ENCODE measurements at regions not wholly inside any gene's neighbourhood (a gene's known extent, or its start where the extent isn't known, plus 50 kb on each side); places are given as distances from the start of the nearest gene placed in this dataset.

GRCh38 chr11:114775875-114776621 lies 97.7 kb downstream of the NXPE2 start (continued):
- TF ChIP-seq GRHL2 (CRISPR knock-in tag; IDR thresholded peaks at IDR 0.05; ENCODE audit: insufficient replicate concordance, severe bottlenecking) = no peak

GRCh38 chr11:114776956-114777355 lies 98.6 kb downstream of the NXPE2 start:
- no peaks in the 10 kb centered on the region for H3K9me3 Mint-ChIP-seq
- no peak for ATAC-seq

GRCh38 chr11:114779189-114779588 lies 100.9 kb downstream of the NXPE2 start:
- H3K27ac Mint-ChIP-seq = no peak overlapping the region
- TF ChIP-seq CREB1 (CRISPR knock-in tag; IDR thresholded peaks at IDR 0.05) (no peak), STAT6 (CRISPR knock-in tag; conservative IDR thresholded peaks at IDR 0.05; ENCODE audit: low read depth) (no peak), ATF6 (CRISPR knock-in tag; IDR thresholded peaks at IDR 0.05) (no peak), ZNF317 (CRISPR knock-in tag; IDR thresholded peaks at IDR 0.05; ENCODE audit: borderline replicate concordance, low read depth) (no peak), ZNF671 (CRISPR knock-in tag; IDR thresholded peaks at IDR 0.05) (no peak)
- POLR2A ChIA-PET = no interaction called here
- H3K27me3 Mint-ChIP-seq (ENCODE audit: low read depth) = peaks cover 17% of the 10 kb centered on the region
- H3K9me3 Mint-ChIP-seq = no peaks in the 10 kb centered on the region
- H3K4me1 Mint-ChIP-seq = peaks cover 24% of the 10 kb centered on the region
- H3K4me3 Mint-ChIP-seq = no peak overlapping the region
- ATAC-seq (no peak), DNase-seq (ENCODE audit: low spot score) (no peak)
- no peaks in the 10 kb centered on the region for H3K36me3 Mint-ChIP-seq
- CTCF ChIA-PET = no interaction called here

More at GRCh38 chr11:114776956-114777355, 98.6 kb downstream of the NXPE2 start:
- Mint-ChIP-seq H3K4me1 (peaks cover 37% of the 10 kb centered on the region), H3K4me3 (no peak overlapping the region), H3K36me3 (no peaks in the 10 kb centered on the region), H3K27ac (no peak overlapping the region), H3K27me3 (ENCODE audit: low read depth) (peaks cover 37% of the 10 kb centered on the region)
- DNase-seq (ENCODE audit: low spot score) = no peak
- ChIA-PET CTCF (interaction anchor here (1.4 kb wide), 1 partner anchor 115 kb away, joined by 3 read pairs; no protein-coding TSS in a partner anchor), POLR2A (no interaction called here)
- TF ChIP-seq ATF1 (CRISPR knock-in tag; IDR thresholded peaks at IDR 0.05) (no peak), OVOL2 (CRISPR knock-in tag; IDR thresholded peaks at IDR 0.05; ENCODE audit: borderline replicate concordance) (no peak), ARID4B (CRISPR knock-in tag; IDR thresholded peaks at IDR 0.05; ENCODE audit: borderline replicate concordance) (no peak), CREB1 (CRISPR knock-in tag; IDR thresholded peaks at IDR 0.05) (no peak)

All from WTC11 (cell line).